ENCODE measurements at regions not wholly inside any gene's neighbourhood (a gene's known extent, or its start where the extent isn't known, plus 50 kb on each side); places are given as distances from the start of the nearest gene placed in this dataset.

DNA sequence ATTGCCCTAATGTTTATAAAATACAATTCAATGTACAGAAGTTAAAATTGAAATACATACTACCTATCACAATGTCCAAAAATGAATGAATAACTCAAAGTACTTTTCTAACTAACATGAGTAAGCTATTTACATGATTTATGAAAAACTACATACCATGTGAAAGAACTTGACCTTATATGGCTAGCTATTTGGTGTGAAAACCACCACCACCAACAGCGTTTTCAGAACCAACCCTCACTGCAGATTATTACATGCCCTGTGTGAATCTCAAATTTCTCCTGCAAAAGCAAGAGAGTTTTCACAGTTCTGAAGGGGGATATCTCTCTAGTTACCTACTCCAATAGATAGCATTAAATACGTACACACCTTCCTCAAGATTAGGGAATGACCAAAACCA, 198.5 kb downstream of the SPATA18 start:
- no peak overlapping the region for H2AFZ ChIP-seq (ENCODE audit: low read length, unreplicated experiment)
- no peaks in the 10 kb centered on the region for H3K79me2 ChIP-seq (ENCODE audit: control insufficient read depth, insufficient read depth, low read length, unreplicated experiment)
- no peaks in the 10 kb centered on the region for H3K4me1 ChIP-seq (ENCODE audit: control insufficient read depth, insufficient read depth, low read length, unreplicated experiment)
- H3K4me3 ChIP-seq (ENCODE audit: low read depth, low read length), result no peak overlapping the region
- H3K27ac ChIP-seq (ENCODE audit: low read depth, low read length), result no peak overlapping the region
- peaks cover 62% of the 10 kb centered on the region for H3K27me3 ChIP-seq (ENCODE audit: insufficient read depth, low read length)
- no peaks in the 10 kb centered on the region for H3K36me3 ChIP-seq (ENCODE audit: insufficient read depth, low read length)

DNA sequence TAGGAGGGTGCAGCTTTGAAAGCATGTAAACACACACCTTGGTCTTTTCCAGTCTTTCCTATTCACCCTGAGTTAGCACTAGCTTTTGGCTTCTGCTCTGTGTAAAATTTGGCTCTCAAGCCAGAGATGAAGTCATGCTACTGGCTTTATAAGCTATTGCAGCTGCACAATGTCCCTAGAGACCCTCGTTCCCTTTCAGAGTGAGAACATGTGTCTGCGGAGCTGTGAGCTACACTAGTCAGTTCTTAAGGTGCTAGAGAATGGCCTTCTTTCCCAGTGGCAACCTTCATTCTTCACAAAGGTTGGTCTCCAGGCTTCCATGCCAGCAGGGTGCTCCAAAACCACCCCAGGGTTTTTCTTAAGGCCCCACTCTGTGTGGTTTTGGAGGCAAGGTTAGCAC, 199.1 kb downstream of the SPATA18 start:
- H3K4me1 ChIP-seq (ENCODE audit: control insufficient read depth, insufficient read depth, low read length, unreplicated experiment), result no peaks in the 10 kb centered on the region
- H3K27me3 ChIP-seq (ENCODE audit: insufficient read depth, low read length), result peaks cover 61% of the 10 kb centered on the region
- H2AFZ ChIP-seq (ENCODE audit: low read length, unreplicated experiment), result no peak overlapping the region
- H3K79me2 ChIP-seq (ENCODE audit: control insufficient read depth, insufficient read depth, low read length, unreplicated experiment), result no peaks in the 10 kb centered on the region
- no peak overlapping the region for H3K4me3 ChIP-seq (ENCODE audit: low read depth, low read length)
- H3K36me3 ChIP-seq (ENCODE audit: insufficient read depth, low read length), result no peaks in the 10 kb centered on the region
- H3K27ac ChIP-seq (ENCODE audit: low read depth, low read length), result no peak overlapping the region

- Histone ChIP-seq H3K4me3 (ENCODE audit: low read depth, low read length) (no peak overlapping the region), H3K27me3 (ENCODE audit: insufficient read depth, low read length) (peaks cover 60% of the 10 kb centered on the region), H3K36me3 (ENCODE audit: insufficient read depth, low read length) (no peaks in the 10 kb centered on the region), H3K4me1 (ENCODE audit: control insufficient read depth, insufficient read depth, low read length, unreplicated experiment) (no peaks in the 10 kb centered on the region), H3K79me2 (ENCODE audit: control insufficient read depth, insufficient read depth, low read length, unreplicated experiment) (no peaks in the 10 kb centered on the region), H2AFZ (ENCODE audit: low read length, unreplicated experiment) (no peak overlapping the region), H3K27ac (ENCODE audit: low read depth, low read length) (no peak overlapping the region)
These were observed 200.8 kb downstream of the SPATA18 start for GRCh38 chr4:52251864-52252263.

GRCh38 chr4:52253025-52253424, 201.9 kb downstream of the SPATA18 start:
- no peaks in the 10 kb centered on the region for H3K79me2 ChIP-seq (ENCODE audit: control insufficient read depth, insufficient read depth, low read length, unreplicated experiment)
- peaks cover 60% of the 10 kb centered on the region for H3K27me3 ChIP-seq (ENCODE audit: insufficient read depth, low read length)
- no peaks in the 10 kb centered on the region for H3K4me1 ChIP-seq (ENCODE audit: control insufficient read depth, insufficient read depth, low read length, unreplicated experiment)
- H2AFZ ChIP-seq (ENCODE audit: low read length, unreplicated experiment), result no peak overlapping the region
- no peak overlapping the region for H3K4me3 ChIP-seq (ENCODE audit: low read depth, low read length)
- no peak overlapping the region for H3K27ac ChIP-seq (ENCODE audit: low read depth, low read length)
- H3K36me3 ChIP-seq (ENCODE audit: insufficient read depth, low read length), result no peaks in the 10 kb centered on the region

- Histone ChIP-seq H3K27ac (ENCODE audit: low read depth, low read length) (no peak overlapping the region), H3K36me3 (ENCODE audit: insufficient read depth, low read length) (no peaks in the 10 kb centered on the region), H3K4me1 (ENCODE audit: control insufficient read depth, insufficient read depth, low read length, unreplicated experiment) (no peaks in the 10 kb centered on the region), H3K27me3 (ENCODE audit: insufficient read depth, low read length) (peaks cover 43% of the 10 kb centered on the region; the same call in 1 of the 2 replicates), H3K4me3 (ENCODE audit: low read depth, low read length) (no peak overlapping the region), H2AFZ (ENCODE audit: low read length, unreplicated experiment) (no peak overlapping the region), H3K79me2 (ENCODE audit: control insufficient read depth, insufficient read depth, low read length, unreplicated experiment) (no peaks in the 10 kb centered on the region)
These were observed 205.4 kb downstream of the SPATA18 start for GRCh38 chr4:52256522-52256921.

DNA sequence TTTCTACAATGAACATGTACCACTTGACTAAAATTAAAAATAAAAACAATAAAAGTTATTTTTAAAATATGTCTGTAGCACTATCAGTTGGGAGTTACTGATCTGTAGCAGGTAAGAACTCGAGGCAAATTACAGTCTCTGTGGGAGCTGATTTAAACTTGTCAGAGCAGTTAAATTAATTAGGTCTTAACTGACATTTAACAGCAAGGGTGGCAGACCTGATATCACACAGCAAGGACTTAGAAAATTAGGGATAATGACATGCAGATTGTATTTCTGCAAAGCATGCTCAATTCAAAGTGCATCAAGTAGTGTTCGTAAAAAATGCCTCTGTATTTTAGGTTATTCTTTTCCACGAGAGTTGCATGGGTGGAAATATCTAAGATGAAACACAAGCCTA, 208.9 kb downstream of the SPATA18 start:
- H3K36me3 ChIP-seq (ENCODE audit: insufficient read depth, low read length), result no peaks in the 10 kb centered on the region
- no peak overlapping the region for H2AFZ ChIP-seq (ENCODE audit: low read length, unreplicated experiment)
- no peaks in the 10 kb centered on the region for H3K4me1 ChIP-seq (ENCODE audit: control insufficient read depth, insufficient read depth, low read length, unreplicated experiment)
- H3K79me2 ChIP-seq (ENCODE audit: control insufficient read depth, insufficient read depth, low read length, unreplicated experiment), result no peaks in the 10 kb centered on the region
- no peak overlapping the region for H3K4me3 ChIP-seq (ENCODE audit: low read depth, low read length)
- no peak overlapping the region for H3K27ac ChIP-seq (ENCODE audit: low read depth, low read length)
- H3K27me3 ChIP-seq (ENCODE audit: insufficient read depth, low read length), result peaks cover 28% of the 10 kb centered on the region; the same call in 1 of the 2 replicates

DNA sequence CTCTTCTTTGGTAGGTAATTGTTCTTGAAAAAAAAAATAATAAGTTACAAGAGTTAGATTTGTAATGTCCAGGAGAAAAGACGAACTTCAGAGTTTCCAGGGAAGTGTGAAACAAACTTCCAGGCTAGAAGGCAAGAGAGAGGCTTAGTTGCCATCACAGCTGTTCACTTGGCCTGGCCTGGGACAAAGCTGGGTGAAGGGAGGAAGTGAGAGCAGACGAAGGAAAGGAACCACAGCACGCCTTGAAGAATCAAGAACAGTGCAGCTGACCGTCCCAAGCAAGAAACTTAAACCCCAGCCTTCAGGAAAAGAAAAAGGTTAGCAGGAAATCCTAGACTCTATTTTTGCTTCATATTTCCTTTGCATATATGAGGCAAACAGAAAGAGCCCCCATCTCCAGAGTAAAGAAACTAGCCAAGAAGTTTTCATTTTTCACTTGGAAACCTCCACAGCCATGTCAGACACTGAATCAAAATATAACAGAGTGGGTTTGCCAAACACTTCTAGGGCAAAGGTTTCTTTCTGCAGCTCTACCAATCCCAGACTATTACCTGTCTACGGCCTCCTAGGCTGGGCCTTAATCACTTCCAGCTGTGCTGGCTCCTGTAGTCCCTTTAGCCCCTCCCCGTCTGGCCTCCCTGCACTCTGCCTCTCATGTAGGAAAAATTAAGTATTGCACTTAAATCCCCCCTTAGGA, 209.6 kb downstream of the SPATA18 start:
- no peaks in the 10 kb centered on the region for H3K36me3 ChIP-seq (ENCODE audit: insufficient read depth, low read length)
- no peak overlapping the region for H3K4me3 ChIP-seq (ENCODE audit: low read depth, low read length)
- no peaks in the 10 kb centered on the region for H3K79me2 ChIP-seq (ENCODE audit: control insufficient read depth, insufficient read depth, low read length, unreplicated experiment)
- peaks cover 21% of the 10 kb centered on the region; the same call in 1 of the 2 replicates for H3K27me3 ChIP-seq (ENCODE audit: insufficient read depth, low read length)
- no peak overlapping the region for H3K27ac ChIP-seq (ENCODE audit: low read depth, low read length)
- no peak overlapping the region for H2AFZ ChIP-seq (ENCODE audit: low read length, unreplicated experiment)
- no peaks in the 10 kb centered on the region for H3K4me1 ChIP-seq (ENCODE audit: control insufficient read depth, insufficient read depth, low read length, unreplicated experiment)

GRCh38 chr4:52263607-52264006, 212.5 kb downstream of the SPATA18 start:
- H3K27me3 ChIP-seq (ENCODE audit: insufficient read depth, low read length), result peaks cover 16% of the 10 kb centered on the region
- no peak overlapping the region for H3K27ac ChIP-seq (ENCODE audit: low read depth, low read length)

DNA sequence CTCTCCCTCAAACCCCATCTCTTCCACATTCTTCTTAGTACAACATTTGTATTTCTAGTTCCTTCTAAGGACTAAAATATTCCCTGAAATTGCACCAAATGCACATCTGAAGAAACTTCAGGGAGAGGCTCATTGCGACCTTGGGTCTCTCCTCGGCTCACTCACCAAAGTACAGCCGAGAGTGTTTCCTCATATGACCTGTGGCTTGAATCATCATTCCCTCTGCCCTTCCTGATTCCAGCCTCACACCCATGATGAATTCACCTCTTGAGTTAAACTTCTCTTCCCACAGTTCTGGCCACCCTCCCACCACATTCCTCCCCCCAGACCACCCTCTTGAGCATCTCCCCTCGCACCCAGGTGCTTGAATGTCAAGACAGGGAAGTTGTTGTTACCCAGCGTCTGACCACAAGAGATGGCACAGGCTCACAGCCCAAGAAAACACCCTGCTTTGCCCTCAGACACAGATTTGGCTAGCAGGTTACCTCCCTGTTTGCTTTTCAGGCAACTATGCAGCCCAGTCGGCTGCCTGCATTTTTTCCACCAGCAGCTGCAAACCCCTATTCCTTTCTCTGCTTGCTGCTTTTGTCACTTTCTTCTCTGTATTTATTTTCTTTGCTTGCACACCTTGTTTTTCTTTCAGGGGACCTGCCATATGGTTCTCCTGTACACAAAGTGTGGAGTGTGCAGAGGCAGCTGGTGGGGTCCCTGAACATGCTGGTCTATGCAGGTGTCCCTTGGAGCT, 214.8 kb downstream of the SPATA18 start:
- H3K27me3 ChIP-seq (ENCODE audit: insufficient read depth, low read length), result peaks cover 24% of the 10 kb centered on the region
- H3K36me3 ChIP-seq (ENCODE audit: insufficient read depth, low read length), result no peaks in the 10 kb centered on the region
- H3K4me3 ChIP-seq (ENCODE audit: low read depth, low read length), result no peak overlapping the region
- no peaks in the 10 kb centered on the region for H3K79me2 ChIP-seq (ENCODE audit: control insufficient read depth, insufficient read depth, low read length, unreplicated experiment)
- H3K4me1 ChIP-seq (ENCODE audit: control insufficient read depth, insufficient read depth, low read length, unreplicated experiment), result no peaks in the 10 kb centered on the region
- no peak overlapping the region for H2AFZ ChIP-seq (ENCODE audit: low read length, unreplicated experiment)
- H3K27ac ChIP-seq (ENCODE audit: low read depth, low read length), result no peak overlapping the region

More at GRCh38 chr4:52263607-52264006, 212.5 kb downstream of the SPATA18 start:
- H3K4me1 ChIP-seq (ENCODE audit: control insufficient read depth, insufficient read depth, low read length, unreplicated experiment), result no peaks in the 10 kb centered on the region
- no peaks in the 10 kb centered on the region for H3K79me2 ChIP-seq (ENCODE audit: control insufficient read depth, insufficient read depth, low read length, unreplicated experiment)
- no peaks in the 10 kb centered on the region for H3K36me3 ChIP-seq (ENCODE audit: insufficient read depth, low read length)
- no peak overlapping the region for H3K4me3 ChIP-seq (ENCODE audit: low read depth, low read length)
- no peak overlapping the region for H2AFZ ChIP-seq (ENCODE audit: low read length, unreplicated experiment)

DNA sequence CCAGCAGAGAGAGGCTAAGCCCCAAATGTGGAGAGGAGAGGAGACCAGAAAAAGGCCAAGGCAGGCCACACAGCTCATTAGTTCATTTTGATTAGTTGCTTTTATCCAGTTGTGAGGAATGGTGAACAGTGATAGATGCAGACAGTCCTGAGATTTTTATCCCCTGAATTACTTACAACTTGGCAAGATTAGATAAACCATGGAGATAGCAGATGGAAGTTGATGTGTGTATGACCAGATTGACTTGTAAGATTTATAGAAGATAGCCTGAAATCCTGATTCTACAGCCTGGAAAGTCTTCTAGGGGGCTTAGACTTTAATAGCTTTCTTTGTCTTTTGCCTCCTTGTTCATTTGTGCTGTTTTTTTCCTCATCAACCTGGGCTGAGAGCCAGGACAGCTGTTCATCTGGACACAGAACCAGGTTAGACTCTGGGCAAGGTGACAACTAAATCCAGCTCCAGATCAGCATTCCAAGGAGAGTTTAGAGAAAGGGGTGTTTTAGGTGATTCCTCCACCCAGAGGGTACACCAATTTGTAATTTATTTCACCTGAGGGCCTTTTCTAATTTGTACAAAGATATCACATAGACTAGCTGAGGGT, 215.5 kb downstream of the SPATA18 start:
- Histone ChIP-seq H3K36me3 (ENCODE audit: insufficient read depth, low read length) (no peaks in the 10 kb centered on the region), H3K27ac (ENCODE audit: low read depth, low read length) (no peak overlapping the region), H2AFZ (ENCODE audit: low read length, unreplicated experiment) (no peak overlapping the region), H3K4me3 (ENCODE audit: low read depth, low read length) (no peak overlapping the region), H3K79me2 (ENCODE audit: control insufficient read depth, insufficient read depth, low read length, unreplicated experiment) (no peaks in the 10 kb centered on the region), H3K27me3 (ENCODE audit: insufficient read depth, low read length) (peaks cover 25% of the 10 kb centered on the region), H3K4me1 (ENCODE audit: control insufficient read depth, insufficient read depth, low read length, unreplicated experiment) (no peaks in the 10 kb centered on the region)
